WTC11 (cell line): ENCODE measurements at regions not wholly inside any gene's neighbourhood (a gene's known extent, or its start where the extent isn't known, plus 50 kb on each side); places are given as distances from the start of the nearest gene placed in this dataset.

ENCODE experiments used
- ATF1 ChIP-seq: sonication (generic); formaldehyde crosslinking; IDR thresholded peaks from 2 replicates; pipeline ENCODE4 v1.8.1; 2023; ENCODE audit warnings: mild to moderate bottlenecking, moderate library complexity, missing genetic modification reagents
- CREM ChIP-seq: sonication (generic); formaldehyde crosslinking; IDR thresholded peaks from 2 replicates; pipeline ENCODE4 v1.8.1; 2022; ENCODE audit warnings: mild to moderate bottlenecking, missing genetic modification reagents, moderate library complexity
- CTCF ChIP-seq: fragments of 200-600 bp; IDR thresholded peaks from 2 replicates; pipeline ENCODE4 v1.8.0; 2022; ENCODE audit warnings: antibody characterized with exemption
- HMGXB4 ChIP-seq: sonication (generic); formaldehyde crosslinking; IDR thresholded peaks from 2 replicates; pipeline ENCODE4 v1.8.1; 2023; ENCODE audit warnings: mild to moderate bottlenecking, moderate library complexity, missing genetic modification reagents
- MAX ChIP-seq: sonication (generic); formaldehyde crosslinking; IDR thresholded peaks from 2 replicates; pipeline ENCODE4 v1.8.0; 2022; ENCODE audit warnings: mild to moderate bottlenecking, missing genetic modification reagents
- NR3C1 ChIP-seq: sonication (generic); formaldehyde crosslinking; conservative IDR thresholded peaks from 2 replicates; pipeline ENCODE4 v1.8.1; 2023; ENCODE audit warnings: low read depth, mild to moderate bottlenecking, missing genetic modification reagents
- SMAD3 ChIP-seq: sonication (generic); formaldehyde crosslinking; IDR thresholded peaks from 2 replicates; pipeline ENCODE4 v1.8.0; 2022; ENCODE audit warnings: missing genetic modification reagents, mild to moderate bottlenecking, borderline replicate concordance

- TF ChIP-seq CTCF: peak; percentile 62
- TF ChIP-seq HMGXB4: no peak
- no peak for TF ChIP-seq SMAD3
- TF ChIP-seq NR3C1 (CRISPR knock-in tag): no peak
- no peak for TF ChIP-seq CREM (CRISPR knock-in tag)
- TF ChIP-seq ATF1 (CRISPR knock-in tag): no peak
- TF ChIP-seq MAX: no peak
Observed at GRCh38 chr20:56974499-56975250, 291.8 kb downstream of the BMP7 start.
